ENCODE measurements at regions not wholly inside any gene's neighbourhood (a gene's known extent, or its start where the extent isn't known, plus 50 kb on each side); places are given as distances from the start of the nearest gene placed in this dataset.

GRCh38 chr5:89137148-89137547 lies 254.2 kb upstream of the MEF2C start:
- no peak for DNase-seq (ENCODE audit: low read depth in 1 of 2, low spot score in 1 of 2)
- Histone ChIP-seq H3K27ac (replicated peaks) (no peak overlapping the region), H3K27me3 (ENCODE audit: insufficient read depth, poor library complexity, severe bottlenecking) (no peaks in the 10 kb centered on the region), H3K4me3 (replicated peaks; ENCODE audit: insufficient read depth, low read length) (no peak overlapping the region)
- no peak for TF ChIP-seq SPI1 (IDR thresholded peaks at IDR 0.05; ENCODE audit: borderline replicate concordance, low read depth)
- no peak for TF ChIP-seq POLR2AphosphoS5 (IDR thresholded peaks at IDR 0.05; ENCODE audit: low read depth)
- TF ChIP-seq GABPA (IDR thresholded peaks at IDR 0.05; ENCODE audit: low read depth), result no peak
- no peak for TF ChIP-seq REST (IDR thresholded peaks at IDR 0.05; ENCODE audit: insufficient replicate concordance, low read depth)
- TF ChIP-seq CTCF (IDR thresholded peaks at IDR 0.05; ENCODE audit: insufficient read depth, low read length), result no peak

- no peak for DNase-seq (ENCODE audit: low read depth in 1 of 2, low spot score in 1 of 2)
- Histone ChIP-seq H3K4me3 (replicated peaks; ENCODE audit: insufficient read depth, low read length) (no peak overlapping the region), H3K27ac (replicated peaks) (no peak overlapping the region), H3K27me3 (ENCODE audit: insufficient read depth, poor library complexity, severe bottlenecking) (no peaks in the 10 kb centered on the region)
- TF ChIP-seq GABPA (IDR thresholded peaks at IDR 0.05; ENCODE audit: low read depth) (no peak), POLR2AphosphoS5 (IDR thresholded peaks at IDR 0.05; ENCODE audit: low read depth) (no peak), CTCF (IDR thresholded peaks at IDR 0.05; ENCODE audit: insufficient read depth, low read length) (no peak), SPI1 (IDR thresholded peaks at IDR 0.05; ENCODE audit: borderline replicate concordance, low read depth) (no peak), REST (IDR thresholded peaks at IDR 0.05; ENCODE audit: insufficient replicate concordance, low read depth) (no peak)
Observed at GRCh38 chr5:89133975-89134374, 251.0 kb upstream of the MEF2C start.

- TF ChIP-seq REST (IDR thresholded peaks at IDR 0.05; ENCODE audit: insufficient replicate concordance, low read depth) (no peak), CTCF (IDR thresholded peaks at IDR 0.05; ENCODE audit: insufficient read depth, low read length) (no peak), SPI1 (IDR thresholded peaks at IDR 0.05; ENCODE audit: borderline replicate concordance, low read depth) (no peak), POLR2AphosphoS5 (IDR thresholded peaks at IDR 0.05; ENCODE audit: low read depth) (no peak), GABPA (IDR thresholded peaks at IDR 0.05; ENCODE audit: low read depth) (no peak)
- Histone ChIP-seq H3K27ac (replicated peaks) (no peak overlapping the region), H3K4me3 (replicated peaks; ENCODE audit: insufficient read depth, low read length) (no peak overlapping the region), H3K27me3 (ENCODE audit: insufficient read depth, poor library complexity, severe bottlenecking) (no peaks in the 10 kb centered on the region)
- DNase-seq (ENCODE audit: low read depth in 1 of 2, low spot score in 1 of 2), result no peak
Observed at GRCh38 chr5:89133129-89133528, 250.1 kb upstream of the MEF2C start.
